Liver (tissue), 8 donors: ENCODE measurements at regions not wholly inside any gene's neighbourhood (a gene's known extent, or its start where the extent isn't known, plus 50 kb on each side); places are given as distances from the start of the nearest gene placed in this dataset.

ENCODE experiments used
- DNase-seq: peaks from one replicate; pipeline ENCODE4 v3.0.0-alpha.2; 2017; ENCODE audit warnings: low spot score
- H3K27ac ChIP-seq, 2 donors: one replicate each; pipeline ENCODE4 v1.7.0; 2013; ENCODE audit warnings: inconsistent platforms in 2 of 2, low read length in 2 of 2, control low read depth in 1 of 2, low read depth in 1 of 2, mild to moderate bottlenecking in 1 of 2
- H3K27me3 ChIP-seq, 4 donors: one replicate each; pipeline versions ENCODE4 v1.6.1 to v1.7.0; 2013; ENCODE audit warnings: low read length in 3 of 4, inconsistent platforms in 1 of 4, mild to moderate bottlenecking in 1 of 4, moderate library complexity in 1 of 4; ENCODE audit not compliant: control insufficient read depth in 4 of 4, insufficient read depth in 4 of 4
- H3K36me3 ChIP-seq, 4 donors: one replicate each; pipeline versions ENCODE4 v1.6.1 to v1.7.0; 2013; ENCODE audit warnings: low read length in 3 of 4, mild to moderate bottlenecking in 3 of 4, low read depth in 1 of 4, moderate library complexity in 1 of 4; ENCODE audit not compliant: control insufficient read depth in 4 of 4, insufficient read depth in 3 of 4
- H3K4me1 ChIP-seq, 4 donors: one replicate each; pipeline versions ENCODE4 v1.6.1 to v1.7.0; 2013; ENCODE audit warnings: low read length in 3 of 4, mild to moderate bottlenecking in 3 of 4, moderate library complexity in 1 of 4; ENCODE audit not compliant: control insufficient read depth in 4 of 4, insufficient read depth in 4 of 4
- H3K4me3 ChIP-seq, 3 donors: one replicate each; pipeline versions ENCODE4 v1.6.1 to v1.7.0; 2013; ENCODE audit warnings: low read length in 3 of 3, control low read depth in 1 of 3, low read depth in 1 of 3, mild to moderate bottlenecking in 1 of 3
- H3K9ac ChIP-seq, 2 donors: one replicate each; pipeline ENCODE4 v1.7.0; 2013; ENCODE audit warnings: low read length in 2 of 2, mild to moderate bottlenecking in 2 of 2, moderate library complexity in 2 of 2, control low read depth in 1 of 2, low read depth in 1 of 2
- H3K9me3 ChIP-seq, 4 donors: one replicate each; pipeline versions ENCODE4 v1.6.1 to v1.7.0; 2013; ENCODE audit warnings: low read length in 3 of 4; ENCODE audit not compliant: control insufficient read depth in 4 of 4
- ATF3 ChIP-seq: IDR thresholded peaks from 2 replicates; pipeline ENCODE4 v1.6.1; 2016; ENCODE audit warnings: antibody characterized with exemption
- CTCF ChIP-seq: fragments of 150-350 bp; IDR thresholded peaks from 2 replicates; pipeline ENCODE4 v1.5.1; 2017; ENCODE audit warnings: improper control_type of control experiment, low read depth, low read length; ENCODE audit not compliant: missing input control
- EGR1 ChIP-seq, 2 donors: IDR thresholded peaks; 2 replicates each; pipeline ENCODE4 v1.6.1; 2016 to 2018; ENCODE audit warnings: antibody characterized with exemption in 2 of 2, low read depth in 2 of 2
- FOXA1 ChIP-seq: IDR thresholded peaks from 2 replicates; pipeline ENCODE4 v1.6.1; 2016; ENCODE audit warnings: antibody characterized with exemption
- FOXA2 ChIP-seq: IDR thresholded peaks from 2 replicates; pipeline ENCODE4 v1.6.1; 2016; ENCODE audit warnings: antibody characterized with exemption
- GABPA ChIP-seq, 2 donors: IDR thresholded peaks in 1 of 2; conservative IDR thresholded peaks in 1 of 2; 2 replicates each; pipeline ENCODE4 v1.6.1; 2016; ENCODE audit warnings: antibody characterized with exemption in 2 of 2, mild to moderate bottlenecking in 1 of 2, moderate library complexity in 1 of 2
- HNF4A ChIP-seq, 2 donors: conservative IDR thresholded peaks; 2 replicates each; pipeline ENCODE4 v1.6.1; 2016; ENCODE audit warnings: antibody characterized with exemption in 2 of 2, mild to moderate bottlenecking in 2 of 2
- HNF4G ChIP-seq: IDR thresholded peaks from 2 replicates; pipeline ENCODE4 v1.6.1; 2016; ENCODE audit warnings: antibody characterized with exemption
- JUND ChIP-seq, 2 donors: IDR thresholded peaks; 2 replicates each; pipeline ENCODE4 v1.6.1; 2016; ENCODE audit warnings: antibody characterized with exemption in 2 of 2
- NR2F2 ChIP-seq: IDR thresholded peaks from 2 replicates; pipeline ENCODE4 v1.6.1; 2016; ENCODE audit warnings: antibody characterized with exemption
- RAD21 ChIP-seq, 2 donors: IDR thresholded peaks; 2 replicates each; pipeline ENCODE4 v1.6.1; 2016; ENCODE audit warnings: antibody characterized with exemption in 2 of 2, mild to moderate bottlenecking in 2 of 2
- REST ChIP-seq: IDR thresholded peaks from 2 replicates; pipeline ENCODE4 v1.6.1; 2016; ENCODE audit warnings: antibody characterized with exemption, mild to moderate bottlenecking
- RXRA ChIP-seq, 2 donors: IDR thresholded peaks; 2 replicates each; pipeline ENCODE4 v1.6.1; 2017 to 2018; ENCODE audit warnings: antibody characterized with exemption in 2 of 2, mild to moderate bottlenecking in 1 of 2
- SP1 ChIP-seq: IDR thresholded peaks from 2 replicates; pipeline ENCODE4 v1.6.1; 2018; ENCODE audit warnings: antibody characterized with exemption, mild to moderate bottlenecking
- TAF1 ChIP-seq: conservative IDR thresholded peaks from 2 replicates; pipeline ENCODE4 v1.6.1; 2016; ENCODE audit warnings: antibody characterized with exemption, mild to moderate bottlenecking
- WGBS: extraction: QIAGEN DNeasy Blood & Tissue Kit; methylation state at CpG from one replicate; pipeline ENCODE4 v1.1.7; 2013; 5-methylcytosine and 5-hydroxymethylcytosine counted together
- TF ChIP-seq, protein P1 (sequence below): IDR thresholded peaks from 2 replicates; pipeline ENCODE4 v1.6.1; 2016; ENCODE audit warnings: antibody characterized with exemption
- TF ChIP-seq, protein P2 (sequence below): IDR thresholded peaks from 2 replicates; pipeline ENCODE4 v1.6.1; 2016; ENCODE audit warnings: antibody characterized with exemption
- donor health status: healthy.
- donor health status: healthy.
- donor health status: healthy.
- donor health status: healthy.
- donor health status: healthy.

DNA sequence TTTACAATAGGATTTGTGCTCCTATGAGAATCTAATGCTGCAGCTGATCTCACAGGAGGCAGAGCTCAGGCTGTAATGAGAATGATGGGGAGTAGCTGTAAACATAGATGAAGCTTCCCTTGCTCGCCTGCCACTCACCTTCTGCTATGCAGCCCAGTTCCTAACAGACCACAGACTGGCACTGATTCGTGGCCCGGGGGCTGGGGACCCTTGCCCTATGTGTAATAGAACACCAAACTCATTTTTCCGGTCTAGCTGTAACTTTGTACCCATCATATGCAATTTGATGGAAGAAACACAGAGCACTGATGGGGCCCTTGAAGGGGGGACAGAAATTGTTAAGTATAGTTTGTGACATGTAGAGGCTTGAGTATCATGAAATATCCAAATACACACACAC is 79.6 kb upstream of the OR5AK2 start:
- H3K4me1 ChIP-seq: no peaks in the 10 kb centered on the region
- peaks cover 0 to 3% (median 0%) of the 10 kb centered on the region in 4 donors for H3K27me3 ChIP-seq
- DNase-seq: no peak
- H3K9me3 ChIP-seq: no peaks in the 10 kb centered on the region
- H3K27ac ChIP-seq: no peak overlapping the region
- H3K4me3 ChIP-seq: no peak overlapping the region
- H3K36me3 ChIP-seq: no peaks in the 10 kb centered on the region
- no peak overlapping the region for H3K9ac ChIP-seq
- TF ChIP-seq HNF4G: no peak
- TF ChIP-seq GABPA (IDR thresholded peaks at IDR 0.05 in 1 of 2, conservative IDR thresholded peaks at IDR 0.05 in 1 of 2): no peak
- TF ChIP-seq FOXA2: no peak
- no peak for TF ChIP-seq SP1
- TF ChIP-seq EGR1 (IDR thresholded peaks at IDR 0.05; ENCODE audit: low read depth in 2 of 2): no peak
- TF ChIP-seq, protein P1, sequence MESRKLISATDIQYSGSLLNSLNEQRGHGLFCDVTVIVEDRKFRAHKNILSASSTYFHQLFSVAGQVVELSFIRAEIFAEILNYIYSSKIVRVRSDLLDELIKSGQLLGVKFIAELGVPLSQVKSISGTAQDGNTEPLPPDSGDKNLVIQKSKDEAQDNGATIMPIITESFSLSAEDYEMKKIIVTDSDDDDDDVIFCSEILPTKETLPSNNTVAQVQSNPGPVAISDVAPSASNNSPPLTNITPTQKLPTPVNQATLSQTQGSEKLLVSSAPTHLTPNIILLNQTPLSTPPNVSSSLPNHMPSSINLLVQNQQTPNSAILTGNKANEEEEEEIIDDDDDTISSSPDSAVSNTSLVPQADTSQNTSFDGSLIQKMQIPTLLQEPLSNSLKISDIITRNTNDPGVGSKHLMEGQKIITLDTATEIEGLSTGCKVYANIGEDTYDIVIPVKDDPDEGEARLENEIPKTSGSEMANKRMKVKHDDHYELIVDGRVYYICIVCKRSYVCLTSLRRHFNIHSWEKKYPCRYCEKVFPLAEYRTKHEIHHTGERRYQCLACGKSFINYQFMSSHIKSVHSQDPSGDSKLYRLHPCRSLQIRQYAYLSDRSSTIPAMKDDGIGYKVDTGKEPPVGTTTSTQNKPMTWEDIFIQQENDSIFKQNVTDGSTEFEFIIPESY: no peak
- TF ChIP-seq CTCF: no peak
- no peak for TF ChIP-seq ATF3
- TF ChIP-seq, protein P2, sequence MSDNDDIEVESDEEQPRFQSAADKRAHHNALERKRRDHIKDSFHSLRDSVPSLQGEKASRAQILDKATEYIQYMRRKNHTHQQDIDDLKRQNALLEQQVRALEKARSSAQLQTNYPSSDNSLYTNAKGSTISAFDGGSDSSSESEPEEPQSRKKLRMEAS: no peak
- TF ChIP-seq FOXA1: no peak
- no peak for TF ChIP-seq NR2F2
- no peak for TF ChIP-seq JUND (IDR thresholded peaks at IDR 0.05)
- TF ChIP-seq RXRA (IDR thresholded peaks at IDR 0.05): no peak
- TF ChIP-seq RAD21 (IDR thresholded peaks at IDR 0.05): no peak
- TF ChIP-seq HNF4A (conservative IDR thresholded peaks at IDR 0.05): no peak
- no peak for TF ChIP-seq TAF1
- no peak for TF ChIP-seq REST
- 64% methylated on average over 4 of the region's 4 CpGs for WGBS

- 67% methylated on average over 2 of the region's 2 CpGs for WGBS
Observed at GRCh38 chr11:56906683-56907148, 82.0 kb upstream of the OR5AK2 start.

More at GRCh38 chr11:56906683-56907148, 82.0 kb upstream of the OR5AK2 start:
- no peaks in the 10 kb centered on the region for H3K9me3 ChIP-seq
- no peak overlapping the region for H3K9ac ChIP-seq
- no peak for DNase-seq
- peaks cover 0 to 3% (median 0%) of the 10 kb centered on the region in 4 donors for H3K27me3 ChIP-seq
- no peak overlapping the region for H3K27ac ChIP-seq
- H3K4me3 ChIP-seq: no peak overlapping the region
- no peaks in the 10 kb centered on the region for H3K36me3 ChIP-seq
- TF ChIP-seq, protein P1: no peak
- TF ChIP-seq NR2F2 (no peak), HNF4G (no peak), GABPA (IDR thresholded peaks at IDR 0.05 in 1 of 2, conservative IDR thresholded peaks at IDR 0.05 in 1 of 2) (no peak), RAD21 (IDR thresholded peaks at IDR 0.05) (no peak), HNF4A (conservative IDR thresholded peaks at IDR 0.05) (no peak), SP1 (no peak), FOXA1 (no peak)
- no peaks in the 10 kb centered on the region for H3K4me1 ChIP-seq
